Neural cell (in vitro differentiated cells): ENCODE measurements at regions not wholly inside any gene's neighbourhood (a gene's known extent, or its start where the extent isn't known, plus 50 kb on each side); places are given as distances from the start of the nearest gene placed in this dataset.

Source experiments
- H2AFZ ChIP-seq: fragments of 200-600, 300-800 bp; sonication (generic), shearing (Covaris generic); 2 replicates; pipeline ENCODE4 v1.6.0; 2014; ENCODE audit warnings: low read depth, mild to moderate bottlenecking, antibody characterized with exemption, low read length, moderate library complexity
- H3F3A ChIP-seq: fragments of 200-600 bp; shearing (Covaris generic); 2 replicates; pipeline ENCODE4 v1.6.1; 2016; ENCODE audit warnings: mild to moderate bottlenecking, moderate library complexity, mixed read lengths, antibody characterized with exemption, low read length; ENCODE audit not compliant: insufficient read depth, poor library complexity, severe bottlenecking
- H3K27ac ChIP-seq: fragments of 200-600, 300-800 bp; sonication (generic), shearing (Covaris generic); 2 replicates; pipeline ENCODE4 v1.5.1; 2014; ENCODE audit warnings: mild to moderate bottlenecking, low read length, moderate library complexity
- H3K27me3 ChIP-seq: fragments of 300-800, 200-600 bp; sonication (generic), shearing (Covaris generic); 2 replicates; pipeline ENCODE4 v1.6.0; 2014; ENCODE audit warnings: mild to moderate bottlenecking, low read depth, low read length, moderate library complexity; ENCODE audit not compliant: insufficient read depth
- H3K36me3 ChIP-seq: fragments of 300-800, 200-600 bp; sonication (generic), shearing (Covaris generic); 2 replicates; pipeline ENCODE4 v1.5.1; 2014; ENCODE audit warnings: mild to moderate bottlenecking, antibody characterized with exemption, low read length, moderate library complexity; ENCODE audit not compliant: insufficient read depth
- H3K4me2 ChIP-seq: fragments of 300-800, 200-600 bp; sonication (generic), shearing (Covaris generic); 2 replicates; pipeline ENCODE4 v1.6.0; 2014; ENCODE audit warnings: mild to moderate bottlenecking, low read length
- H3K4me3 ChIP-seq: fragments of 300-800, 200-600 bp; sonication (generic), shearing (Covaris generic); 2 replicates; pipeline ENCODE4 v1.5.1; 2014; ENCODE audit warnings: mild to moderate bottlenecking, low read length, moderate library complexity
- H3K79me2 ChIP-seq: fragments of 200-600 bp; shearing (Covaris generic); replicated peaks from 2 replicates; pipeline ENCODE4 v1.6.0; 2014; ENCODE audit warnings: mild to moderate bottlenecking, low read length, moderate library complexity; ENCODE audit not compliant: insufficient read depth
- H3K9ac ChIP-seq: fragments of 300-800, 200-600 bp; sonication (generic), shearing (Covaris generic); 2 replicates; pipeline ENCODE4 v1.6.1; 2016; ENCODE audit warnings: mild to moderate bottlenecking, low read length, mixed read lengths
- H3K9me2 ChIP-seq: fragments of 200-600 bp; shearing (Covaris generic); 2 replicates; pipeline ENCODE4 v1.6.1; 2016; ENCODE audit warnings: mild to moderate bottlenecking, low read length, mixed read lengths; ENCODE audit not compliant: insufficient read depth
- H3K9me3 ChIP-seq: fragments of 200-600, 300-800 bp; sonication (generic), shearing (Covaris generic); 2 replicates; pipeline ENCODE4 v1.6.1; 2016; ENCODE audit warnings: mild to moderate bottlenecking, mixed run types, low read length, moderate library complexity, mixed read lengths
- H4K20me1 ChIP-seq: fragments of 200-600 bp; shearing (Covaris generic); 2 replicates; pipeline ENCODE4 v1.6.1; 2016; ENCODE audit warnings: mild to moderate bottlenecking, mixed run types; ENCODE audit not compliant: insufficient read depth
- CTCF ChIP-seq: fragments of 450-650 bp; IDR thresholded peaks from 2 replicates; pipeline ENCODE4 v1.5.1; 2014; ENCODE audit warnings: antibody characterized with exemption, mild to moderate bottlenecking, moderate library complexity; ENCODE audit not compliant: poor library complexity, severe bottlenecking
- EP300 ChIP-seq: fragments of 450-650 bp; conservative IDR thresholded peaks from 2 replicates; pipeline ENCODE4 v1.6.1; 2014; ENCODE audit warnings: antibody characterized with exemption, mild to moderate bottlenecking, moderate library complexity; ENCODE audit not compliant: poor library complexity, severe bottlenecking
- EZH2 ChIP-seq: fragments of 200-600, 300-800 bp; shearing (Covaris generic), sonication (generic); IDR thresholded peaks from 2 replicates; pipeline ENCODE4 v1.6.1; 2014; ENCODE audit warnings: antibody characterized with exemption, low read length, borderline replicate concordance, mild to moderate bottlenecking; ENCODE audit not compliant: insufficient read depth, poor library complexity, severe bottlenecking
- MXI1 ChIP-seq: fragments of 450-650 bp; conservative IDR thresholded peaks from 2 replicates; pipeline ENCODE4 v1.6.1; 2014; ENCODE audit warnings: antibody characterized with exemption, mild to moderate bottlenecking; ENCODE audit not compliant: poor library complexity, severe bottlenecking
- POLR2AphosphoS5 ChIP-seq: IDR thresholded peaks from 2 replicates; pipeline ENCODE4 v1.6.1; 2012
- RAD21 ChIP-seq: fragments of 450-650 bp; conservative IDR thresholded peaks from 2 replicates; pipeline ENCODE4 v1.6.1; 2014; ENCODE audit warnings: antibody characterized with exemption, mild to moderate bottlenecking, moderate library complexity
- REST ChIP-seq: IDR thresholded peaks from 2 replicates; pipeline ENCODE4 v1.6.1; 2012; ENCODE audit warnings: borderline replicate concordance
- SMC3 ChIP-seq: fragments of 450-650 bp; conservative IDR thresholded peaks from 2 replicates; pipeline ENCODE4 v1.6.1; 2014; ENCODE audit warnings: antibody characterized with exemption, mild to moderate bottlenecking, moderate library complexity; ENCODE audit not compliant: poor library complexity
- TAF1 ChIP-seq: IDR thresholded peaks from 2 replicates; pipeline ENCODE4 v1.6.1; 2012; ENCODE audit warnings: low read depth

- Histone ChIP-seq H3K79me2 (no peaks in the 10 kb centered on the region), H3K4me2 (no peak overlapping the region), H3K4me3 (no peak overlapping the region), H3K9me3 (no peaks in the 10 kb centered on the region), H3K36me3 (no peaks in the 10 kb centered on the region), H4K20me1 (no peaks in the 10 kb centered on the region), H3K9ac (no peak overlapping the region), H2AFZ (no peak overlapping the region), H3K27ac (no peak overlapping the region), H3F3A (no peaks in the 10 kb centered on the region), H3K9me2 (no peaks in the 10 kb centered on the region), H3K27me3 (no peaks in the 10 kb centered on the region)
- TF ChIP-seq TAF1: no peak
- no peak for TF ChIP-seq REST
- TF ChIP-seq CTCF: no peak
- no peak for TF ChIP-seq RAD21
- no peak for TF ChIP-seq EZH2
- TF ChIP-seq SMC3: no peak
- no peak for TF ChIP-seq EP300
- no peak for TF ChIP-seq POLR2AphosphoS5
- TF ChIP-seq MXI1: no peak
Measured at GRCh38 chr2:75310876-75311275, 111.6 kb upstream of the TACR1 start.

- H4K20me1 ChIP-seq: no peaks in the 10 kb centered on the region
- H3K9me3 ChIP-seq: no peaks in the 10 kb centered on the region
- H3K9ac ChIP-seq: no peak overlapping the region
- H3K4me3 ChIP-seq: no peak overlapping the region
- H2AFZ ChIP-seq: no peak overlapping the region
- no peaks in the 10 kb centered on the region for H3K27me3 ChIP-seq
- H3F3A ChIP-seq: no peaks in the 10 kb centered on the region
- no peaks in the 10 kb centered on the region for H3K9me2 ChIP-seq
- H3K27ac ChIP-seq: no peak overlapping the region
- no peak for TF ChIP-seq POLR2AphosphoS5
- no peak for TF ChIP-seq SMC3
- TF ChIP-seq MXI1: no peak
- TF ChIP-seq EZH2: no peak
- no peak for TF ChIP-seq EP300
- TF ChIP-seq CTCF: no peak
- no peaks in the 10 kb centered on the region for H3K36me3 ChIP-seq
- no peaks in the 10 kb centered on the region for H3K79me2 ChIP-seq
- no peak overlapping the region for H3K4me2 ChIP-seq
Measured at GRCh38 chr2:75309596-75310463, 110.5 kb upstream of the TACR1 start.
